ENCODE measurements at regions not wholly inside any gene's neighbourhood (a gene's known extent, or its start where the extent isn't known, plus 50 kb on each side); places are given as distances from the start of the nearest gene placed in this dataset.

DNA sequence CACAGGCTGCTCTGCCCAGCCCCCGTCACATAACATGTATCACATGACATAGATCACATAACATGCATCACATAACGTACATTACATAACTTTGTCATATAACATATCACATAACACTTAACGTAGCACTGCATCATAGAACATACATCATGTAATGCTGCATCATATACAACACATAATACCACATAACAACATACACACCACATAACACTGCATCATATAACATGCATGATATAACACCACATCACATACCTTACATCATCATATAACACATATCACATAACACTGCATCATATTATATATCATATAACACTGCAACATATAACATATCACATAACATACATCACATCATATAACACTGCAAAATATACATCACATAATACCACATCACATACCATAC, 83.8 kb downstream of the AXIN2 start:
- DNase-seq: no peak

DNA sequence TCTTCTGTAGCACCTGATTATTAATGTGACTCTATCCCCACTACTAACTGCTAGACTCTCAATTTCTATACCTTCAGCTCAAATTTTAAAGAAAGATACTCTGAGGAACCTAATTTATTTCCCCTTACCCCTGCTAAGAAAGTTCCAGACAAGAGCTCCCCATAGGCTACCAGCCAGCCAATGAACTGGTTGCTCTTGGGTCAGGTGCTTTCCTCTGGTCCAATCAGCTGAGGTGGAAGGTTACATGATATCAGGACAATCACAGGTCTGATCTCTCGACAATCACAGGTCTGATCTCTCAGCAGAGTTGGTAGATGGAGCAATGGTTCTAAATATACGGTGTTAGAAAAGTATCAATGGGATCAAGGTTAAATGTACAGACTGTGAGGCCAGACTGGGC, 86.8 kb downstream of the AXIN2 start:
- DNase-seq: no peak

DNA sequence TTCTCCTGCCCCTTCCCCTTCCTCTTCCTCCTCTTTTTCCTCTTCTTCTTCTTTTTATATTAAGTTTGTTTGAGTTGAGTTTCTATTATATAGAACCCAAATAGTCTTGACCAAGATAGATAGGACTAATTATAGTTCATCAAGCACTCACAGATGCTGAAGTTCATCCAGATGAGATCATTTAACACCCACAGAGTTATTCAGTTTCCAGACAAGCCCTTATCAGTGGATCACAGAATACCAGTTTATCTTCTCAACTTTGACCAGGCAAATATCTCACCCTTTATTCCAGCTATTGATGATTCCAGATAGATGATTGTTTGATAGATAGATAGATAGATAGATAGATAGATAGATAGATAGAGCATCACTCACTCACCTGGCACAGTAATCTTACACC, 87.5 kb downstream of the AXIN2 start:
- DNase-seq: no peak

DNA sequence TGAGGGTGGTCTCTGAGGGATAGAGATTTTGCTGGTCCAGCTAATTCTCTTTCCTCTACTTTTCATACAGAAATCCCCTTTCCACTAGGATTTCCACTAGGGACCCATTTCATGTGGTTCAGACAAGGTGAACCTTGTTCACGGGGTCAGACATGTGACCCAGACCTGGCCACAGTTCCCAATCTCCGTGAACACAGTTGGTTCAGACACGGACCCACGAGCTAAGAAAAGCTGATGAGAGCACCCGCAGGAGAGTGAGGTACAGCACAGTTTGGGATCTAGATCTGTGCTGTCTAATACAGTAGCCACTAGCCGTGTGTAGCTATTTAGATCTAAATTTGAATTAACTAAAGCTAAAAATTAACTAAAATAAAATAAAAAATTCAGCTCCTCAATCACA, 88.1 kb downstream of the AXIN2 start:
- no peak for DNase-seq

DNA sequence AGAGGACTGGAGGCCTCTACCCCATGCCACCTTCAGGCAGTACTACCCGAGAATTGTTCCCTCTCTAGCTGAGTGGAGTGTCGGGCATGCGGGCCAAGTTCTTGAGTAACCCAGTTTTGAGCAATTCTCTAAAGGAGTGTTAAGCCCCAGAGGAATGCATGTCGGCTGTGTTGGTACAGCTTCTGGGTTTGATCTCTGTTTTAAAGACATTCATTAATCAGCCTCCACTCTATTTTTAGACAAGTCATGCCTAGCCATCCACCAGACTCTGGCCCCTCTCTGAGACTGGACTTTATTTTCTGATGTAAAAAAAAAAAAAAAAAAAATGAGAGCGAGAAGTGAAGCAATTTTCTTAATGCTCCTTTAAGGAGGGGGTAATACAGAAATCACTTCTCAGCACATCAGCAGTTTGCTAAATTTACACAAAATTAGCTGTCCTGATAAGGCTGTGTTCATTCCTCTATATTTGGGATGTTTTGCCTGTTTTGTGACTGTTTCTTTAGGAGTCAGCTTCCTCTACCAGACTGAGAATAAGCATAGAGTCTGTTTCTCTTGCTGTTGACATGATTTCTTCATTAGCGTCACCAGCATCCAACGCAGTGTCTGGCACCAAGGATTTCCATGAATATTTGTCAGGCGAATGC, 88.7 kb downstream of the AXIN2 start:
- DNase-seq: no peak

DNA sequence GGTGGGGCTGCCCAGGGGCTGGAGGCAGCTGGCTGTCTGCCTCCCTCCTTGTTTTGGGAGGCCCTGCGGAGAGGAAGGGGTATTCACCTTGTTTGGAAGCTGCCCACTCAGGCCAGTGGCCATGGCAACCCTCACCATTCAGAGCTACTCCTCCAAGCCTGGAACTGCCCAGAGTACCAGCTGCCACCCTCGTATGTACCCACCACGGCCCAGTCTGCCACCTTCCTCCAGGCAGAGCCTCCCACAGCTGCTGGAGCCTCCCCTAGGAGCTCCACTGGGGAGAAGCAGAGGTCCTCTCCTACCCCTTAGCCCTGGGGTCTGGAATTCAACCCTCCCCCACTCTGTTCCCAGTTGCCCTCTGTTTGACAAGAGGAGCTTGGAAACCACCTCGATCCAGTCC, 90.7 kb downstream of the AXIN2 start:
- DNase-seq: no peak

DNA sequence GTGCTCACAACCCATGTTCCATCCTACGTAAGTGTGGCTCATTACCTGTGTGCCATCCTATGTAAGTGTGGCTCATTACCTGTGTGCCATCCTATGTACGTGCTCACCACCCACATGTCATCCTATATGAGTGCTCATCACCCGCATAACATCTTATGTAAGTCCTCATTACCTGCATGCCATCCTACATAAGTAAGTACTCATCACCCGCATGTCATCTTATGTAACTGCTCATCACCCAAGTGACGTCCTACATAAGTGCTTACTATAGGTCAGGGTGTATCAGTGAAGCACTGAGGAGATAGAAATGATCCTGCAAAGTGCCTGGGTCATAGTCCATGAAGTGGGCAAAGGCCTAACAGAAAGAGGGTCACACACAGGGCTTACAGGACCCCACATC, 93.1 kb downstream of the AXIN2 start:
- no peak for DNase-seq

DNA sequence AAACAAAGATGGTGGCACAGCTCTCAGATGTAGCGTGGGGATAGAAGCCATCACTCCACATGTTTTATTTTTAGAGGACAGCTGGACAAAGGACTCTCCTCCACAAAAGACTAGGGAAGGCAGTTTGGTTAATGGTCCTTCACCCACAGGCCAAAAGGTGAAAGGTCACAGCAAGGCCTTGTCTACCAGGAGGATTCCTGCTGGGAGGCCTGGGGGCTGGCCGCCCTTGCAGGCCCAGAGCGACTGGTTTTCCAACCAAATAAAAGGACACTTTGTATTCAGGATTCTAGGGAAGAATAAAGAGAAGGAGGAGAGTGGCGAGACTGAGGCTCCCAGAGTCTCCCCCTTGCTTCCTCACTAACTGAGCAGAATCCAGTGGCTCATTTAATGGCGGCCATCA, 94.3 kb downstream of the AXIN2 start:
- DNase-seq: no peak

DNA sequence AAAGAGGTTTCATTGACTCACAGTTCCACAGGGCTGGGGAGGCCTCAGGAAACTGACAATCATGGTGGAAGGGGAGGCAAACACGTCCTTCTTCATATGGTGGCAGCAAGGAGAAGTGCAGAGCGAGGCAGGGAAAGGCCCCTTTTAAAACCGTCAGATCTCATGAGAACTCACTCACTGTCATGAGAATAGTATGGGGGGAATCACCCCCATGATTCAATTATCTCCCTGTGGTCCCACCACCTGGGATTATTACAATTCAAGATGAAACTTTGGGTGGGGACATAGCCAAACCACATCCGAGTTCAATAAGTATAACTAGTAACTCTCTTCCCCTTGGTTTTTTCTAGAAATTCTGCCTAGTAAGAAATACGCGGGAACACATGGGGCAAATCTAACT, 94.9 kb downstream of the AXIN2 start:
- no peak for DNase-seq

DNA sequence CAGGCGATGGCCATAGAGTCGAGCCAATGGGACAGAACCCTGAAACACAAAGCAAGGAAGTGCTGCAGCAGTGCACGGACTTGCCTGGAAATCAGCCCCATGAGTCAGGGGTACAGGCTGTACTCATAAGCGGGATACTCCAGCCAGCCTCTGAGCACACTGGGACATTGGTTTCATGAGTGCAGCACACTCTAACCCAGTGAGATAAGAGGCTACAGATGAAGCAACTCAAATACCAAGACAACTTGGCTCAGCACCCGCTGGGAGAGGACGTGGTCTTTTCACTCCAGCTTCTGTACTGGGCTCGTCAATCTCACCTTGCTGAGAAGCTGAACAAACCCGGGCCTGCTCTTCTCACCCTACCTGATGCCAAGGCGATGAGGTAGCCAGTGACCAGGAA, 98.2 kb downstream of the AXIN2 start:
- no peak for DNase-seq

DNA sequence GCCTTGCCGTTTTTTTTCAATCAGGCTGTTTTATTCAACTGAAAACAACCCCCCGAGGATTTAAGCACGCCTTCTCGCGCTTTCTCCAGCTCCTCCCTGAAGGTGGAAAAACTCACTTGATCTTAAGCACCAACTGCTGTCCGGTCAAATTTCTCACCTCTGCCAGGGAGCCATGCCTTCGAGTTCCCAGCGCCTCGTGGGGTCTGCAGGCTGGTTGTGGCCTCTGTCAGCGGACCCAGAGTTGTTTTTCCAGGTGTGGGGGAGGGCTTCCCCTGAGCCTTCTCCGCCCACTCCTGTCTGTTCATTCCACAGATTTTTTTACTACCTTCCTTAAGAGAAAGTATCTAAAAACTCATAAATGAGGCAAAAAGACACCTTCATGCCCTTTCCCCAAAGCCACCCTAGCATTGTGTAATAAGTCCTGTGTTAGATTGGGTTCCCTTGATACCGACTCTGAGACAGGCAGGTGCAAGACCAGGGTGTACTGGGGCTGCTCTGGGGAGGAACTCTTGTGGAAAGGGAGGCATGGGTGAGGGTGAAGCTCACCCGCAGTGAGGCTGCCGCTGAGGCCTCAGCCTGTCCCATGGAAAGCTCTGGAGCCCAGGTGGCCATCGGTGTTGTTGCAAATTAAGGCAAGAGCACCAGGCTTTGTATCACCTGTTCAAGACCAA, 101.6 kb downstream of the AXIN2 start:
- DNase-seq: no peak

DNA sequence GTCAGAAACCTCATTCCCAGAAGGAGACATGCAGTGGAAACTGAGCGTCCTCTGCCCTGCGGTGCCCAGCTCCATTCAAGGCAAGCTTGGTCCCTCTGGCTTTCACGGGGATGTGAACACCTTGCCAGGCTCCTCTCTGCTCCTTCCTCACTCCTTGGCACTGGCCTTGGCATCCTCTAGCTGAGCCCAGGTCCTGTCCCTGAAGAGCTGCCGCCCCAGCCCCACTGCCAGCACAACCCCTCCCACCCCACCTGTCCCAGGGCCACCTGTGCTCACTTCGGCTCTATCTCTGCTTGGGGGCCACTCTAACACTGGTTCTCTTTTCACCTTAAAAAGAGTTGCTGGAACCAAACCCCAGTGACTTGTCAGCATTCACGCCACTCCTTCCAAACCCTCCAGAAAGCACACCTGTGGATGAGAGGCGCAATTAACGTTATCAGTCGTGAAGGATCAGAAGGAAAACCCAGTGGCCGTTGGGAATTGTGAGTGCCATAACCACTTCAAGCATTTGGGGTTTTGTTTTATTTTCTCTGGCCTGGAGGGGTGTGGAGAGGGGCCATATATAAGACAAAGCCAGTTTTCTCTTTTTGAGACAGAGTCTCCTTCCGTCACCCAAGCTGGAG, 103.7 kb downstream of the AXIN2 start:
- no peak for DNase-seq

DNA sequence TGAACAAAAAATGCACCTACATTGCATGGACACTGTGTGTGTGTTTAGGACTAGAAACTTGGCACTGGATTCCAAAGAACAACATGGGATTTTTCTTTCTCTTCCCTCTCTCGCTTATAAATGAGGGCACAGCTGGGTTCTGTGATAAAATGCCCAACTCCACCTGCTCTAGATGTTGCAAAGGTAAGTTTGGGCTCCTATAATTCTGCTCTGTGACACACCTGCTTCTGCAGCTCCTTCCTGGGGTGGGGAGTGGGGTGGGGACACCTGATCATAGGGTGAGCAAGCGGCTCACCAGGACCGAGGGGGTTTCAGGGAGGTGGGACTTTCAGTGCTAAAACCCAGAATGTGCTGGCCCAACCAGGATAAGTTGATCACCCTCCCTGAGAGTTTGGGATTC, 104.3 kb downstream of the AXIN2 start:
- no peak for DNase-seq

DNA sequence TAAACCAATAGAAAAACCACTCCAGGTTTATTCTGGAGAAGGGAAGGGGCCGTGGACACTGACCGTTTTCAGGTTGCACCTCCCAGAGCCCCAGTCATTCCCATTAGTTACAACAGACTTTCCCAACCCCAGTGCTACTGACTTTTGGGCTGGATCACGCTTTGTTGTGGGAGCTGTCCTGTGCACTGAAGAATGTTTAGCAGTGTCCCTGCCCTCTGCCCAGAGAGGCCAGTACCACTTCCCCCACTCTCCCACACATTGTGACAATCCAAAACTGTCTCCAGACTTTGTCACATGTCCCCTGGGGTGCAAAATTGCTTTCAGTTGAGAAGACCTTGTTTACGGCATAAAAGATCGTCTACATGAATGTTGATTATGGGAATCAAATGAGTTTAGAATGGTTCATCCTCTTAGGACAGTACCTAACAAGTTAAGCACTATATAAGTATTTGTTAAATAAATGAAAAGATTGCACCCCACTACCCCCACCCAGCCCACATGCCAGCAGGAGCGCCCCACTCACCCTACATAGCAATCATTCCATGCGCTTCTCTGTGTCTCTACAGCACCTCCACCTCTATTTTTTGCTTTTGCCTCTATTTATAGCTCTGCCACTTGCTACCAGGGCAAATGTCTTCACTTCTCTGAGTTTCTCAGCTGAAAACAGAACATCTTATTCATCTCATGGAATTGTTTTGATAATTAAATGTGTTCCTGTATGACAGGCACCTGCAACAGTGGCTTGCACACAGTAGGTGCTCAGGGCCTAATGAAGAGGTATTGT, 104.9 kb downstream of the AXIN2 start:
- DNase-seq: no peak

DNA sequence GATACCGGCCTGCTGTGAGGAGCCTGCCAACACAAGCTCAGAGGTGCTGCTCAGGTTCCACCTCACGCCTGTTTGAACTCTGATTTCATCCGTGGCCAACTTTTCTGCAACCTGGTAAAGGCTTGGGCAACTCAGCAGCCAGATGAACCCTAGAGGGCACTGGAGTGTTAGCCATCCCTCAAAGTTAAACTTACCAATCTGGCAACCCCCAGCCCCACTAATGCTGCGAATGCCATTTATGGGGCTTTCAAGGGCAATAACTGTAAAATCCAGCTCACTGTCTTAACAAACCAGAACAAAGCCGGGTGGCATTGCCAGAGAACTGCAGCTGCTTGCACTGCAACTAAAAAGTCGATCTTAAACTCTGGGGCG, 105.5 kb downstream of the AXIN2 start:
- DNase-seq: no peak

DNA sequence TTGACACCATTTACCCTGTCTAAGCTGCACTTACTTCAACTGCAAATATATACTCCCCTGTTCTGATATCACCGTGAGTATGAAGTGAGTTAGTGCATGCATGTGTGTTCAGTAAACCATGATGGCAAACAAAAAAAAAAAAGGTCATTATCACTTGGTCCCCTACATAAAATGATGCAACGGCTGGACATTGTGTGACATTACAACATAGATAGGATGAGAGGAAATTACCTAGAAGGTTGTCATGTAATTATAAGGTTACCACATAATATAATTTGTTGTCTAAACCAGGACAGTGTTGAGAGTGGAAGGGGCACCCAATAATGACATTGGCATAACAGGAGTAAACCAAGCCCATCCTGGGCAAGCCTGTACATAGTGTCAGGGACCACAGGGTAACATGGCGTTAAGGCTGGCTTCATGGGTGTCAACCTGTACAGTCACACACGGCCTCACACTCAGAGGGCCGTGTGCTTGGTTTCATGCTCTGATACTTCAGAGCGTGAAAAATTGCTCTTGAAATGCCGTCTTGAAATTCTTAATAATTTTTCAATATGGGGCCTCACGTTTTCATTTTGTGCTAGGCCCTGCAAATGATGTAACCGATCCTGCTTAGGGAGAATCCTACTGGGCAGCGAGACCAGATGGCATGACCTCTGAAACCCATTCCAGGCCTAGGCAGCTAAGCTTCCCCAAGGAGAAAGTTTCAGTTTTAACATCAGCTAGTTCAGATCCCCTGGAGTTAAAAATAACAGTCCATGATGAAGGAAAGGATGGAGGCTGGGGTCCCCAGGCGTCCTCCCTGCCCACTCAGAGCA, 106.1 kb downstream of the AXIN2 start:
- DNase-seq: no peak

DNA sequence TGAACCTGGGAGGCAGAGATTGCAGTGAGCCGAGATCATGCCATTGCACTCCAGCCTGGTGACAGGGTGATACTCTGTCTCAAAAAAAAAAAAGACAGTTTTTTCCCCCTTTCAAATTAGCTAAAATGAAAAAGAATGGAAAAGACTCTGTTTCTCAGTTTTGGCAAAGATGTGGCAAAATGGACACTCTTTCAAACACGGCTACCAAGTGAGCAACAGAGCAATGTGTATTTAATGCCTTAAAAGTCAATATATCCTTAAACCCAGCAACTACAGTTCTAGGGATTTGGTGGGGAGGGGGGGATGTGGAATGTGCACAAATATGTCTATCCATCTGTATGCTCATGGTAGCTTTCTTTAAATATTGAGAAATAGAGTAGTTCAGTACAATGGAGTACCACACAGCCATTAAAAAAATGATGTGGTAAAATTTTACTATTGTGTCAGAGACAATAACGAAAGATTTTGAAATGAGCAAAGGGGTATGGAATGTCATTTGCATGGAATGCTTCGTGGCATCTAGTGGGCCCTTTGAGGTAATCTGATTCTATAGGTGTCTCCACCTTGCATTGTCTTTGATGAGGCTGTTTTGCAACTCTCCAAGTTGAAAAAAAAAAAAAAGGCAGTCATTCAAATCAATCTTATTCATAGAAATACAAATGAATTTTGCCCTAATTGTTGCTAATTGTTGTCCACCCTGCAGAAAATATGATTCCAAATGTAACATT, 108.1 kb downstream of the AXIN2 start:
- DNase-seq: no peak

DNA sequence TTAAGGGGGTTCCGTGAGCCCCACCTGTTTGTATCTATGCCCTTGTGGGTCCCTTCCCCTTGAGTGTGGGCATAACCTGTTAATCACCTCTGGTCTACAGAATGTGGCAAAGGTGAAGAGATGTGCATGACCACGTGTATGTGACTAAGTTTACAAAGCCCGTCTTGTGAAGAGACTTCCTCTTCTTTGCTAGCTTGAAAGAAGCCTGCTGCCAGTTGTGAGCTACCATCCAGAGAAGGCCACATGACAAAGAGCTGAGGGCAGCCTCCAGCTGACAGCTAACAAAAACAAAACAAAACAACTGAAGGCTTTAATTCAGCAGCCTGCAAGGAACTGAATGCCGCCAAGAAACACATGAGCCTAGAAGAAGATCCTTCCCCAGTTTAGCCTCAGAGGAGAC, 112.0 kb downstream of the AXIN2 start:
- DNase-seq: no peak

DNA sequence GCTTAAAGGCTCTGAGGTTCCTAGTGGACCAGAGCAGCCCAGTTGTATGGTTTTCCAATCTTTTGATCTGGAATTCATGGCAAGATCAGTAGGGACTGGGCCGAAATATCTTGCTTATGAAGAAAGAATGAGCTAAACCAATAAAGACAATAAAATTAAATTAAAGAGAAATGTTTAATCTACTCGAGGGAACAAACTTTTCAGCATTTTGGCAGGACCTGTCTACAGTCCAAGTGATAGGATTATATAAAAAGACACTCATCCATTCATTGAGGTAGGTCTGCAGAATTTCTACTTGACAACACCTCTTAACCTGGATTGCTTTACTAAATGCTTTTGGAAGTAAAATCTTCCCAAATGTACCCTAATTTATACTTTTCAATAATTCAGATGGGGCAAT, 113.6 kb downstream of the AXIN2 start:
- no peak for DNase-seq

DNA sequence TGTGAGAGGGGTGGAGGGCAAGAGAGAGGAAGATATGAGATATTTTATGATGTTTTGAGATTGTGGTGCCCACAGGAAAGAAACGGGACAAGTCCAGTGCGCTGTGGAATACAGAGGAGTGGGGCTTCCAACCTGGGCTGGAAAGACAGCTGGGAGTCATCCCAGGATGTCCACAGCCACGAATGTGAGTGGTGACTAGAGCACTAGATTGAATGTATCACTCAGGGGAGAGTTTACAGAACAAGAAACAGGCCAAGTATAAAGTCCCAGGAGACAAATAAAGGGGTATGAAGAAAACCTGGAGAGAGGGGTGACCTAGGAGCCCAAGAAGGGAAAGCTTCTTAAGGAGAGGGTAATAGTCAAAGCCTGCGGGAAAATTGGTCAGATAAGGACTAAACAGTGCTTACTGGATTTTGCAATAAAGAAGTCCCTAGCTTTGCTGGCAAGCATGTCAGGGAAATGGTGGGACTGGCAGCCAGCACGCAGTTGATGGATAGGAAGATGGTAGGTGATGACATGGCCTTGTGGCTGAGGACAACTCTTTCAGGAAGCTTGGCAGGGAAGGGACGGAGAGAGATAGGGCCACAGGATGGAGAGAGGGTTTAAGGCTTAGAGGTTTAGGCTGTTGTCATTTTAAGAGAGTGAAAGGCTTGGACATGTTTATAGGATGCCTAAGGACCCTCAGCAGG, 114.5 kb downstream of the AXIN2 start:
- DNase-seq: no peak

DNA sequence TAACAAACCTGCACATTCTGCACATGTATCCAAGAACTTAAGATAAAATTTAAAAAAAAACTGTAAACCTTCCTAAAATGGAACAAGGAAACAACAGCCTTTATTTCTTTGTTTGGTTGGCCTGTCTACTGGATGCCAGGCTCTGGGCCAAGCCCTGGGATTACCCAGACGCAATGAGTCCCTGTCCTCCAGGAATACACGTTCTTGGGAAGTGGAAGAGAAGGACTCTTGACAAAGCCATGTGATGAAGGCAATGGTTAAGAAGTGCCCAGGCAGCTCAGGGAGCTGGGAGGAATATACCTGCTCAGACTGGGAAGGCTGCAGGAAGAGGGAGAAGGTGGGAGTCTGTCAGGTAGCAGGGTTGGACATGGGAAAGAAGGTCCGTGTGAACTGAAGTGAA, 115.4 kb downstream of the AXIN2 start:
- DNase-seq: no peak

DNA sequence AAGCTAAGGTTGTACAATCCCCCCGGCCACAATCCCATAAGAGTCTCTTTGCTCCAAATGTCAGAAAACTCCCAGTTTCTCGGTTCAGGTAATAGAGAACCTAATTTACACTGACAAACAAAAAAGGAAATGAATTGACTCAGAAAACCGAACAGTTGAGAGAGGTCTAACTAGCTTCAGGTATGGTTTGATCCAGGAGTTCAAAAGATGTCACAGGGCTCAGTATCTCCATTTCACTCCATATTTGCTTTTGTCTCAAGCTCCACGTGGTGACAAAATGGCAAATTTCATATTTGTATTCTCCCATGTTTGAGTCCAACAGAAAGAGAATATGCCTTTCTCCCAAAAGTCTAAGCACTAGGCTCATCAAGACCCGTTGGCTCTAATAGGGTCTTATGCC, 117.4 kb downstream of the AXIN2 start:
- DNase-seq: no peak
